ENCODE measurements at regions not wholly inside any gene's neighbourhood (a gene's known extent, or its start where the extent isn't known, plus 50 kb on each side); places are given as distances from the start of the nearest gene placed in this dataset.
"Not testable (repeated sequence)": the region's sequence is repeated elsewhere in the genome, so short reads cannot be mapped to it uniquely, and the experiment has no call there.

DNA sequence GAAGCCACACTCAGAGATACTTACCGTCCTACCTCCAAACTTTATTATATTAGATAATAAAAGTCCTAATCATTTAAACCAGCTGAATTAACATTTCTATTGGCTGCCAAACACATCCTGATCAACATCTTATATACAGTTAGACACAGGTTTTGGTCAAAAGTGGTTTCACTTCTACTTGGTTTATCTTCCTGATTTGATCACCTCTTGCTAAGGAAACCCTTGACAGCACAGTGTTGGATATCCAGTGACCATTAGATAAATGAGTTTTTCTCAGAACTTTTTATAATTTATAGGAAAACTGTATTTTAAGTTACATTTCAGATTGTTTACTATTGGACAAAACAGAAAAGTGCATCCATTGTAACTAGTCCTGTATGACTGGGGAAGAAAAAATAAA lies 198.4 kb upstream of the NR2F2 start:
- no peak for DNase-seq

- no peak for DNase-seq
These were observed 195.1 kb upstream of the NR2F2 start for GRCh38 chr15:96135166-96136093.

GRCh38 chr15:96138985-96139384 lies 191.5 kb upstream of the NR2F2 start:
- DNase-seq: no peak

GRCh38 chr15:96142498-96142897 lies 188.0 kb upstream of the NR2F2 start:
- no peak for DNase-seq

DNA sequence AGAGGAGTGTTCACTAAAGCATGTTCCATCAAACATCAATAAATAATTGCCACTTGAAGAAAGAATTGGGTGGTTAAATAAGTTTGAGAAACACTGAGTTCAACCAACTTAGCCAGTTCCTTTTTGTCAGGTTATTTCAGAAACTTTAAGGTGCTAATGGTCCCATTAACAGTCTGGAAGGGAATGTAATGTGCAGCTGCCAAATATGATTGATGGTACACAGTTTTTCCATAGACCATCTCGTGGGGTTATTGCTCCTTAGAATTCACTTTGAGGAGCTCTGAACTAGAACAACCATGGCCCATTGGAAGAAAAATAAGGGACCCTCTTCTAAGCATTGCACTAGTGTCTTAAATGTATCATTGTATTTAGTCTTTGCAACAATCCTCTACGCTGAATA lies 185.8 kb upstream of the NR2F2 start:
- DNase-seq: no peak

DNA sequence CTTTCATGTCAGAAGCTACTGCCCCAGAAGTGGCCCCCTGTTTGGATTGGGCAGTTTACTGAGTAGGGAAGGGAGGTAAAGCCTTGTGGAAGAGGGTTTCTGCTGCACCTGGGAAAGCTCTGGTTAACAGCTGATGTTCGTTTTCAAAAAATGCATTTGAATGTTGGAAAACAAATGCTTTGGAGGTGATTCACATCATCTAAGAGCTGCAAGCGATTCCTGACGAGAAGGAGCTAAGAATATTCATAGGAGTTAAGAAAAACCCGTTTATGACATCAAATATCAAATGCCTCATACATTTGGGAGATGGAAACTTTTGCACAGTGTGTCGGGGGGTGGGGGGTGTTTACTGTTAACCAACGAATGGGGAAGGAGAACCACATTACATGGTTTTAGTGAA lies 183.8 kb upstream of the NR2F2 start:
- DNase-seq: no peak

- DNase-seq: no peak
These were observed 183.2 kb upstream of the NR2F2 start for GRCh38 chr15:96147267-96147666.

DNA sequence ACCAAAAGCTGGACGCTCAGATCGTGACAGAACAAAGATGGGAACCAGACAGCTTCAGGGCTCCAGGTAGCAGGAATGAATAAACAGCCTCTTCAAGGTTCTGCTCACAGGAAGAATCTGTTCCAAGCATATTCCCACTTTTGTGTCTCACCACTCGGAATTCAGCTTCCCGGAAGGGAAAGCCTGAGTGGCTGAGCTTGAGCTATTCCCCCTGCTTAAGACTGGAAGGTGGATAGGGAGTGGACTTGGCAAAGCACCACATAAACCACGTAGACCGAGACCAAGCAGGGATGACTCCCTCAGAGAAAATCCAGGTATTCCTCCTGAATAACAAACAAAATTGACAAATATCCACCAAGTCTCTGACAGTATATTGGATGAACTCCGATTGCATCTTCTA lies 180.2 kb upstream of the NR2F2 start:
- DNase-seq: no peak

DNA sequence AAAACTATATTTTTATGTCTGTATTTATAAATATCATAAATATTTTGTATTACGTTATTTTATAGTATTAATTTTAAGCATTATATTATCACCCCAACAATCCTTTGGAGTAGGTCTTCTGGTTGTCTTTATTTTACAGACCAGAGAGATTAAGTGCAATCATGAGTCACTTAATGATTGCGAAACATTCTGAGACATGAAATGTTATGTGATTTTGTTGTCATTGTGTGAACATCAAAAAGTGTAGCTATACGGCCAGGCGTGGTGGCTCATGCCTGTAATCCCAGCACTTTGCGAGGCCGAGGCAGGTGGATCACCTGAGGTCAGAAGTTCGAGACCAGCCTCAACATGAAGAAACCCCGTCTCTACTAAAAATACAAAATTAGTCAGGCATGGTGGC lies 178.8 kb upstream of the NR2F2 start:
- DNase-seq: not testable (repeated sequence)

DNA sequence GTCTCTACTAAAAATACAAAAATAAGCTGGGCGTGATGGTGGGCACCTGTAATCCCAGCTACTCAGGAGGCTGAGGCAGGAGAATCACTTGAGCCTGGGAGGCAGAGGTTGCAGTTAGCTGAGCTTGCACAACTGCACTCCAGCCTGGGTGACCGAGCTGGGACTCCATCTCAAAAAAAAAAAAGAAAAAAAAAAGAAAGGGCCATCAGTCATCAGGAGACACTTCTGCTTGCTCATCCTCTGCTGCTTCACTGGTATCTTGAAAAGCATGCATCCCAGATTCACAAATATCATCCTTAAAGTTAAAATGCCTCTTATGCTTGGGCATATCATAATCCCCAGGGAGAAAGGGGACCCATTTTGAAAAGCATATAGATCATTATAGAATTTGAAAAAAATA lies 176.6 kb upstream of the NR2F2 start:
- no peak for DNase-seq

DNA sequence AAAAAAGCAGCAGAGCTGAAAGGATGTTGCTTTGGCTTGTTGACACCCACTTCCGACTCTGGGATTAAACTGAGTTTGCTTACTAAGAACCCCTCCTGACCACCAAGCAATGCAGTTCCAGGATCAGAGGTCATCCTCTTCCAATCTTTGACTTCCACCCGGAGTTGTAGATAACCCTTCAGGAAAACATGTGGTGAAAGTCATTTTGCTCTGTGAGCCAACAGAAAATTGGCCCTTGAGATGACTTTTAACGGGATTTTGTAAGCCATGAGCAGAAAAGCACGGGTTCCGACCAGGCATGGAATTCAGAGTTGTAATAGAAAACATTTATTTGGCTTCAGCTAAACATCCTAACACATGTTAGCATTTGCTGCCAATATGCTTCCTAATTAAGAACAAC lies 171.6 kb upstream of the NR2F2 start:
- no peak for DNase-seq

GRCh38 chr15:96160269-96160668 lies 170.2 kb upstream of the NR2F2 start:
- DNase-seq: no peak

- no peak for DNase-seq
These were observed 169.7 kb upstream of the NR2F2 start for GRCh38 chr15:96160800-96161199.

DNA sequence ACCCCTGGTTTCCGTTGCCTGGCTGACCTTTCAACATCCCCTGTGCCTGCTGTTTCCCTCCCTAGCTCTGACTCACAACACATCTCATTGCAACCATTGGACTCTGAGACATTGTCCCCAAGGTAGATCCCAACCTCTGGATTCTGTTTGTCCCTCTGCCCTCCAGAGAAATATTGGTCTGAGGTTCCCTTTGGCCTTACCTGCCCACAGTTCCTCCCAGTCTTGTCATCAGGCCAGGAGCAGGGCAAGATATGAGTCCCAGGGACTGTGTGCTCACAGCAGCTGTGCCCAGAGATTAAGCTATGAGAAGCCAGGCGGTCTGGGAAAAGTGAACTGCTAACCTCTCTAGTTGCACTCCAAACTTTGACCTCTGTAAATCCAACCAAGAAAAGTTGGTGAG lies 168.2 kb upstream of the NR2F2 start:
- no peak for DNase-seq

DNA sequence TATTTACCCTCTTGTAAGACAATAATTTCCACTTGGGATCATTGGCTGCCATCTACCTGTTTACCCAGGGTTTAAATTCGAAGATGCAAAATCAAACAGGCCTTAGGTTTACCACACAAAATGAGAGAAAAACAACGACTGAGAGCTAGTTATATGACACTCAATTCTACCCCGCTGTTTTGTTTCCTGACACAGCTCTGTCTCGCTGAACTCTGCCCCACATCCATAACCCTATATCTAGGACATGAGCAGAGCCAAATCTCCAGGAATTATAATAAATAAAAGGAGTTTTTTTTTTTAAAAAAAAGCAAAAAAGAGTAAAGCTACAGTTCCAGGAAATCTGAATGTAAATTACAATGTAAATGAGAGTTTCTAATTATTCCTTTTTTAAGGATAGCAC lies 165.4 kb upstream of the NR2F2 start:
- DNase-seq: no peak

DNA sequence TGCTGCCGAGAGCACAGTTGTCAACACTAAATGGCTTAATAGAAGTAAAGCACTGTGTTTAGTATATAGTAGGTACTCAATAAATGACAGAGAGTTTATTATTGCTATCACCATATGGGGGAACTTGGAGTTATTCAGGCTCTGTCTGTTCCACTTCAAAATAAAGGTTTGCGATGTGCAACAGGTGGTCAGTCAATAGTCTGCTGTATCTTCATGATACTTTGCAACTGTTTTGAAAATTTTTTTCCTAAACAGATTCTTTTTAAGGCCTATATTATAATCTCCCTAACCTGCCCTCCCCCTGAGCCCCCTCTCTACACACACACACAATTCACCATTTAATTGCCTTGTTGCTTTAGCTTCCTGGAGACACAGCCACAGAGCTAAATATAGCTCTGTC lies 164.7 kb upstream of the NR2F2 start:
- DNase-seq: no peak

- DNase-seq: no peak
These were observed 164.0 kb upstream of the NR2F2 start for GRCh38 chr15:96166223-96167200.

GRCh38 chr15:96170616-96170978 lies 159.9 kb upstream of the NR2F2 start:
- DNase-seq: not testable (repeated sequence)

GRCh38 chr15:96170979-96171739 lies 159.3 kb upstream of the NR2F2 start:
- DNase-seq: no peak

DNA sequence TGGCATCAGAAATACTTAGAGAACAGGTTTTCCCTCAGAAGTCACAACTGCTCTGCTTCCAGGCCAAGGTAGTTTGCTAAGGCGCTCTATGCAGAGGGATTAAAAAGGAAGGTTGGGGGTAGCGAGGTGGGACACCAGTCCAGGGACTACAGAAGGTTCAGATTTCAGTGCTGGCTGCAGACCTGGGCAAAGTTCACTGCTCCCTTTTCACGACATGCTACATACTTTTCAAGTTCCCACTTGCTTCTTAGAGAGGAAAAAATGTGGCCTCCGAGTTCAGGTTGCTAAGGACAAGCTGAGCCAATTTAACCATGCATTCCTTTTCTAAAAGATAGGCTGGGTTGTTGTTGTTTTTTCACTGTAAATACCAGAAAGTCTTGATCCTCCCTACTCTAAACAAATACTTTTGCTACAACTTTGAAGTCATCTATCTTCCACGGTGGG lies 158.6 kb upstream of the NR2F2 start:
- DNase-seq: peak; percentile 75

- DNase-seq: no peak
These were observed 158.1 kb upstream of the NR2F2 start for GRCh38 chr15:96172417-96172816.

GRCh38 chr15:96176831-96177230 lies 153.7 kb upstream of the NR2F2 start:
- no peak for DNase-seq

DNA sequence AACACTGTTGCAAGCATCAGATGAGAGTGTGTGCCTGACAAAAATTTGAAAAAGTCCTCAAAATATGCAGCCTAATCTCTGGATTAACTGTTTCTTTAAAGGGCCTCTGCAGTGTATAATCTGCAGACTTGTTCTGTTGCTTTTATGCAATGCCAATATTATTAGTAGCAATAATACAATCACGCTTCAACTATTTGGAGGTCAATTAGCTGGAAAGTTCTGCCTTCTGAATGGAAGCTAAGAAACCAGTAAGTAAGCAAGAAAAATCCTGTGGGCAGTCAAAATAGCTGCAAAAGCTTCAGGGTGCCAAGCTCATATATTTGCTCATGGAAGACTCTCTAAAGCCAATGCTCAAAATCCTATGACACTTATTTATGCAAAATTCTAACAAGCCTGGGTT lies 153.2 kb upstream of the NR2F2 start:
- DNase-seq: no peak
